ENCODE measurements at regions not wholly inside any gene's neighbourhood (a gene's known extent, or its start where the extent isn't known, plus 50 kb on each side); places are given as distances from the start of the nearest gene placed in this dataset.

DNA sequence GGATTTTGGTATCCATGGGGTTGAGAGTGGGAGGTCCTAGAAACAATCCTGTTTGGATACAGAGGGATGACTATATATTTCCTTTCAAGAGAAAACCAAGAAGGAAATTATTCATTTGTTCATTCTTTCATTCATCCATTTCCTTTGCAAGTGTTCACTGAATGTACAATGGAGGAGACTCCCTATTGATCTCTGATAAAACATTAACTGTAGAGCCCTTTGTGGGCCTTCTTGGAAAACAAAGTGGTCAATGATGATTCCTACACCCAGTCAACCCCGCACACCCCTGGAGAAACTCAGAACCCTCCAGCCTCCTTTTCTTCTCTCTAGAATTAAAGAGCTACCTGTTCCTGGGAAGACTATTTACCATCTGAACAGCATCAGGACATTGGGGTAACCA is 247.3 kb downstream of the AUH start:
- no peak for TF ChIP-seq ISL1 (CRISPR knock-in tag; IDR thresholded peaks at IDR 0.05)
- no peak for TF ChIP-seq ZNF8 (CRISPR knock-in tag; IDR thresholded peaks at IDR 0.05)
- no peak for TF ChIP-seq ARNTL (CRISPR knock-in tag; IDR thresholded peaks at IDR 0.05; ENCODE audit: borderline replicate concordance, low read depth)
- no peak for TF ChIP-seq GLIS3 (CRISPR knock-in tag; IDR thresholded peaks at IDR 0.05)
- TF ChIP-seq, protein P1, sequence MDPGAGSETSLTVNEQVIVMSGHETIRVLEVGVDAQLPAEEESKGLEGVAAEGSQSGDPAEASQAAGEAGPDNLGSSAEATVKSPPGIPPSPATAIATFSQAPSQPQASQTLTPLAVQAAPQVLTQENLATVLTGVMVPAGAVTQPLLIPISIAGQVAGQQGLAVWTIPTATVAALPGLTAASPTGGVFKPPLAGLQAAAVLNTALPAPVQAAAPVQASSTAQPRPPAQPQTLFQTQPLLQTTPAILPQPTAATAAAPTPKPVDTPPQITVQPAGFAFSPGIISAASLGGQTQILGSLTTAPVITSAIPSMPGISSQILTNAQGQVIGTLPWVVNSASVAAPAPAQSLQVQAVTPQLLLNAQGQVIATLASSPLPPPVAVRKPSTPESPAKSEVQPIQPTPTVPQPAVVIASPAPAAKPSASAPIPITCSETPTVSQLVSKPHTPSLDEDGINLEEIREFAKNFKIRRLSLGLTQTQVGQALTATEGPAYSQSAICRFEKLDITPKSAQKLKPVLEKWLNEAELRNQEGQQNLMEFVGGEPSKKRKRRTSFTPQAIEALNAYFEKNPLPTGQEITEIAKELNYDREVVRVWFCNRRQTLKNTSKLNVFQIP (CRISPR knock-in tag; IDR thresholded peaks at IDR 0.05; ENCODE audit: borderline replicate concordance, low read depth), result no peak
- TF ChIP-seq, protein P2, sequence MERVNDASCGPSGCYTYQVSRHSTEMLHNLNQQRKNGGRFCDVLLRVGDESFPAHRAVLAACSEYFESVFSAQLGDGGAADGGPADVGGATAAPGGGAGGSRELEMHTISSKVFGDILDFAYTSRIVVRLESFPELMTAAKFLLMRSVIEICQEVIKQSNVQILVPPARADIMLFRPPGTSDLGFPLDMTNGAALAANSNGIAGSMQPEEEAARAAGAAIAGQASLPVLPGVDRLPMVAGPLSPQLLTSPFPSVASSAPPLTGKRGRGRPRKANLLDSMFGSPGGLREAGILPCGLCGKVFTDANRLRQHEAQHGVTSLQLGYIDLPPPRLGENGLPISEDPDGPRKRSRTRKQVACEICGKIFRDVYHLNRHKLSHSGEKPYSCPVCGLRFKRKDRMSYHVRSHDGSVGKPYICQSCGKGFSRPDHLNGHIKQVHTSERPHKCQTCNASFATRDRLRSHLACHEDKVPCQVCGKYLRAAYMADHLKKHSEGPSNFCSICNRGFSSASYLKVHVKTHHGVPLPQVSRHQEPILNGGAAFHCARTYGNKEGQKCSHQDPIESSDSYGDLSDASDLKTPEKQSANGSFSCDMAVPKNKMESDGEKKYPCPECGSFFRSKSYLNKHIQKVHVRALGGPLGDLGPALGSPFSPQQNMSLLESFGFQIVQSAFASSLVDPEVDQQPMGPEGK (CRISPR knock-in tag; IDR thresholded peaks at IDR 0.05; ENCODE audit: borderline replicate concordance), result no peak
- no peak for TF ChIP-seq RARB (CRISPR knock-in tag; IDR thresholded peaks at IDR 0.05)
